Vagina (tissue), 2 donors: ENCODE measurements at regions not wholly inside any gene's neighbourhood (a gene's known extent, or its start where the extent isn't known, plus 50 kb on each side); places are given as distances from the start of the nearest gene placed in this dataset.

Experiments
- POLR2AphosphoS5 ChIP-seq, 2 donors: sonication (generic); formaldehyde crosslinking; IDR thresholded peaks; one replicate each; pipeline ENCODE4 v1.9.0; 2017; ENCODE audit warnings: antibody characterized with exemption in 2 of 2, mild to moderate bottlenecking in 2 of 2, low read depth in 1 of 2; ENCODE audit not compliant: insufficient read depth in 1 of 2
- TF ChIP-seq, protein P1 (sequence below), 3 experiments: fragments of 450-650 bp in 2 of 3; fragments of 200-600 bp in 1 of 3; sonication (generic) in 1 of 3; IDR thresholded peaks; one replicate each; pipeline ENCODE4 v1.5.1; 2017 to 2019; ENCODE audit warnings: antibody characterized with exemption in 3 of 3, mild to moderate bottlenecking in 2 of 3, moderate library complexity in 2 of 3

DNA sequence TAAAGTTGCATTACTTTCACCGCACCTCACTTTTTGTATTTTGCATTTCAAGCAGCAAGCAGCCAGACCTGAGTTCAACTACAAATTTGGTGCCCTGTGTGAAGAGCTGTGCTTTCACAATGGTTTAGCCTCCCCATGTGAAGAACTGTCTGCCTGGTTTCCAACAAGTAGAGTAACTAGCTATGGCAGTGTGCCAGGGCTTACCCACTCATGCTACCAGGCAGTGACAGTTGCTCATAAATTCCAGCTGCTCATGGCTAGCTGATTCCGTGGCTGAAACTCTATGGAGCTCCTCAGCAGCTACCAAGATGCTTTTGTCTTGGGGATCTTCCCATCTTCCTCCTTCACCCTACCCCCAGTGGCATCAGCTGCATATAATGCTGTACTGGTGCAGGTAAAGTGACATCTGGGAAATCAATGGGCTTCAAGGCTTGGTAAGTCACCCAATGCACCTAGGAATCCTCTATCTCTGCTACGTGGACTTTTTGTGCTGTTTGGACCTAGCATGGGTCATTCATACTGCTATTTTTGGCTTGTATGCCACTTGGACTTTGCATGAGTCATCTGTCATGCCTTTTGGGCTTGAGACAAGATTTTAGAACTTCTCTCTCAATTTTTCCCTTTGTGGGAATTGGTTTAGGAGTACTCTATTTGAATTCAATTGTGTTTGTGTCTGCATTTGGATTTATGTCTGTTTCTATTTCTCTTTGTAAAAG lies 176.5 kb upstream of the GJE1 start:
- TF ChIP-seq, protein P1, sequence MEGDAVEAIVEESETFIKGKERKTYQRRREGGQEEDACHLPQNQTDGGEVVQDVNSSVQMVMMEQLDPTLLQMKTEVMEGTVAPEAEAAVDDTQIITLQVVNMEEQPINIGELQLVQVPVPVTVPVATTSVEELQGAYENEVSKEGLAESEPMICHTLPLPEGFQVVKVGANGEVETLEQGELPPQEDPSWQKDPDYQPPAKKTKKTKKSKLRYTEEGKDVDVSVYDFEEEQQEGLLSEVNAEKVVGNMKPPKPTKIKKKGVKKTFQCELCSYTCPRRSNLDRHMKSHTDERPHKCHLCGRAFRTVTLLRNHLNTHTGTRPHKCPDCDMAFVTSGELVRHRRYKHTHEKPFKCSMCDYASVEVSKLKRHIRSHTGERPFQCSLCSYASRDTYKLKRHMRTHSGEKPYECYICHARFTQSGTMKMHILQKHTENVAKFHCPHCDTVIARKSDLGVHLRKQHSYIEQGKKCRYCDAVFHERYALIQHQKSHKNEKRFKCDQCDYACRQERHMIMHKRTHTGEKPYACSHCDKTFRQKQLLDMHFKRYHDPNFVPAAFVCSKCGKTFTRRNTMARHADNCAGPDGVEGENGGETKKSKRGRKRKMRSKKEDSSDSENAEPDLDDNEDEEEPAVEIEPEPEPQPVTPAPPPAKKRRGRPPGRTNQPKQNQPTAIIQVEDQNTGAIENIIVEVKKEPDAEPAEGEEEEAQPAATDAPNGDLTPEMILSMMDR (IDR thresholded peaks at IDR 0.05): no peak
- no peak for TF ChIP-seq POLR2AphosphoS5 (IDR thresholded peaks at IDR 0.05; ENCODE audit: insufficient read depth in 1 of 2, low read depth in 1 of 2)
